Kidney epithelial cell (primary cell): ENCODE measurements at regions not wholly inside any gene's neighbourhood (a gene's known extent, or its start where the extent isn't known, plus 50 kb on each side); places are given as distances from the start of the nearest gene placed in this dataset.

Experiments
- DNase-seq: peaks from one replicate; pipeline ENCODE4 v3.0.0-alpha.2; 2010; ENCODE audit warnings: low read depth
- H3K27me3 ChIP-seq: 2 replicates; pipeline ENCODE4 v1.6.0; 2011; ENCODE audit warnings: low read length; ENCODE audit not compliant: control insufficient read depth, insufficient read depth
- H3K36me3 ChIP-seq: 2 replicates; pipeline ENCODE4 v1.5.1; 2011; ENCODE audit warnings: low read length; ENCODE audit not compliant: control insufficient read depth, insufficient read depth
- H3K4me3 ChIP-seq: 2 replicates; pipeline ENCODE4 v1.5.1; 2011; ENCODE audit warnings: low read depth, mild to moderate bottlenecking, control low read depth, low read length
- CTCF ChIP-seq: IDR thresholded peaks from 2 replicates; pipeline ENCODE4 v1.5.1; 2011; ENCODE audit warnings: mild to moderate bottlenecking, moderate library complexity, low read length, control low read depth, inconsistent platforms; ENCODE audit not compliant: insufficient read depth, poor library complexity, severe bottlenecking

- no peaks in the 10 kb centered on the region for H3K27me3 ChIP-seq
- peak; percentile 19 for DNase-seq
- no peak overlapping the region for H3K4me3 ChIP-seq
- TF ChIP-seq CTCF: no peak
- H3K36me3 ChIP-seq: no peaks in the 10 kb centered on the region
Observed at GRCh38 chr4:187183346-187183745, 459.7 kb upstream of the FAT1 start.

- Histone ChIP-seq H3K27me3 (no peaks in the 10 kb centered on the region), H3K36me3 (no peaks in the 10 kb centered on the region), H3K4me3 (no peak overlapping the region)
- DNase-seq: no peak
- TF ChIP-seq CTCF: no peak
Observed at GRCh38 chr4:187183826-187184225, 460.2 kb upstream of the FAT1 start.

- no peak for TF ChIP-seq CTCF
- Histone ChIP-seq H3K36me3 (no peaks in the 10 kb centered on the region), H3K4me3 (no peak overlapping the region), H3K27me3 (no peaks in the 10 kb centered on the region)
- DNase-seq: peak; percentile 63
Observed at GRCh38 chr4:187184508-187184907, 460.9 kb upstream of the FAT1 start.

GRCh38 chr4:187188118-187188517 lies 464.5 kb upstream of the FAT1 start:
- TF ChIP-seq CTCF: no peak
- DNase-seq: no peak
- Histone ChIP-seq H3K36me3 (no peaks in the 10 kb centered on the region), H3K4me3 (no peak overlapping the region), H3K27me3 (no peaks in the 10 kb centered on the region)

- Histone ChIP-seq H3K4me3 (no peak overlapping the region), H3K36me3 (no peaks in the 10 kb centered on the region), H3K27me3 (no peaks in the 10 kb centered on the region)
- DNase-seq: no peak
- no peak for TF ChIP-seq CTCF
Observed at GRCh38 chr4:187188741-187189140, 465.1 kb upstream of the FAT1 start.

- Histone ChIP-seq H3K4me3 (no peak overlapping the region), H3K36me3 (no peaks in the 10 kb centered on the region), H3K27me3 (no peaks in the 10 kb centered on the region)
- DNase-seq: no peak
- no peak for TF ChIP-seq CTCF
Observed at GRCh38 chr4:187190390-187190789, 466.7 kb upstream of the FAT1 start.
